ENCODE measurements at regions not wholly inside any gene's neighbourhood (a gene's known extent, or its start where the extent isn't known, plus 50 kb on each side); places are given as distances from the start of the nearest gene placed in this dataset.

DNA sequence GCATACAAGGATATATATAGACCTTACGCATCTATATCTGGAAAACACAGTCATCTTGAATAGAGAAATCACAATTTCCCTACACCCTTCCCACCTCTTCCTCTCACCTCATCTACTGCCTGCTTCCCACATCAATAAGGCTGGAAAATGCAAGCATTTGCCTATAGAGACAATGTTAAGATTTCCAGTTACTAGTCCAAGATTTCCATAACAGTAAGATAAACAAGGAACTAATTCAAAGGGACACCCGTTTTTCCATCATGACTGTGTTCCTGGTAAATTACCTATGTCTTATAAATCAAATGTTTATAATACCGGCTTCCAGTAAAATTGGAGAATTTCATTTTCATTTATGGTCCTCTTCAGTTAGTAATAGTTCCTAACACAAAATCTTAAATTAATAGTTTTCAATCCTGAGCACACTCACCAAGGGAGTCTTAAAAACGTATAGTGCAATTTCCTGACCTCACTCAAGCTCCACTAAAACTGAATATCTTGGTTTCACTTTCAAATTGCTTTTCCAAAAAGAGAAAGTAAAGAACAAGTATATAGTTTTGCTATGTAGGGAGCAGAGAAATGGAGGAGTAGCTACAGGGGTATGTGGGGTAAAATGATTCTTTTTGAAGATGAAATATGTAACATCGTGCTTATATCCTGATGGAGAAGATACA, 398.7 kb downstream of the PLPP3 start:
- DNase-seq: no peak

DNA sequence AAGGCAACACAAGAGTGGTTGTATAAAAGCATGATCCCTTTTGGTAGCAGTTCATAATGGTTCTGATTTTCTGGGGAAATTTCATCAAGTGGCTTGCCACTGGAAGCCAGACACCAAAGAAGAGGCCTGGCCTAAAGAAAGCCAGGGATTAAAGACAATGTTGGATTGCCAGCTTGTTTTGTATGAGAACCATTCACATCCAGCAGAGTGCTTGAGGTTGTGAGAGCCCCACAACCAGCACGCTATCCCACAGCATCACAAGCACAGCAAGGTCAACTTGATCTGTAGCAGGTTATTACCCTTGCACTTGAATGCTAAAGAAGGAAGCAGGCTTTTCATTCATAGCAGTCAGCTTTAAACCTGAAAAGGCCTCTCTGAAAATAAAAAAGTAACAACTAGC, 399.8 kb downstream of the PLPP3 start:
- DNase-seq: no peak

GRCh38 chr1:56175211-56175610, 404.2 kb downstream of the PLPP3 start:
- no peak for DNase-seq

GRCh38 chr1:56174176-56174885, 405.0 kb downstream of the PLPP3 start:
- no peak for DNase-seq

DNA sequence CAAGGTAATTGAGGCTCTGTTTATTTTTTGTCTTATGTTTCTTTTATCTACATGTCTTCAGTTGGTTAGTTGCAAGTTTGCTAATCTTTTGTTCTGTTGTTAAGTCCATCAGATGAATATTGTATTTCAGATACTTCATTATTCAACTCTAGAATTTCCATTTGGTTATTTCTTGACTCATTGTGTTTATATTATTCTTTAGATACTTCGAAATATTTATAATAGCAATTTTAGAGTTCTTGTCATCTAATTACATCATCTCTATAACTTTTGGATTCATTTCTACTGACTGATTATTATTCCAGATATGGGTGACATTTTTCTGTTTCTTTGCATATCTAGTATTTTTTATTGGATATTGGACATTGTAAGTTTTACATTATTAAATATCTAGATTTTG, 405.6 kb downstream of the PLPP3 start:
- DNase-seq: no peak

DNA sequence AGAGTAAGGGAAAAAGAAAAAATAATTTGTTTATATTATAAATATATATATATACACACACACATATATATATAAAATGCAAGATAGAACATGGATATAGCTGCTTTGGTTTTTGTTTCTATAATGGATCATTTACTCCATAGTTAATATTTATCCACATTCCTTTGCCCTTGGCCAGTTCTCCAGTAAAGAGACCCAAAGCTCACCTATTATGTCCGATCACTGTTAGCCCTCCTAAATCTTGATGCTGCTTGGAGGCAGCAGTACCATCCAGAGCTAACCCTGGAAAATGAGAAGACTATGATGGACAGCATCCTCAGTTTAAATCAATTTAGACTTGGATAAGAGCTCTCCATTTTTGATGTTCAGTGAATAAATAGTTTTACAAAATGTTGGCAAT, 407.7 kb downstream of the PLPP3 start:
- DNase-seq: no peak

- no peak for DNase-seq
These were observed 408.5 kb downstream of the PLPP3 start for GRCh38 chr1:56170784-56171320.

- no peak for DNase-seq
These were observed 409.5 kb downstream of the PLPP3 start for GRCh38 chr1:56169856-56170255.

DNA sequence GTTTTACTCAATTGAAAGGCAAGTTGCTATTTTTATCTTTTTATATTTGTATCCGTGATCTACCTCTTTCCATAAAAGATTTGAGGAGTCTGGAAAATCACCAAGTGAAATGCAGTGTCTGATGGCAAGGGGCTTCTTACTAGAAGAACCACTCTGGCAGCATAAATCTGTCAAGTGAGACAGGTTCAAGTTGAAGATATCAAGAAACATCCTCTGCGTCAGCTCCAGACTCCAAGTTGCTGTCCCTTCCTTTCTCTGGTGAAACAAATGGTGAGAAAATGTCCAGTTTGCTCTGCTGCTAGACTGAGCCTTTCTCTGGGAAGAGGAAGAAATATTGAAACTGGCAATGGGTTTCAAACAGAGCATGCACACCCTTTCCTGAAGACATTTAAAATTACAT, 411.2 kb downstream of the PLPP3 start:
- DNase-seq: no peak

GRCh38 chr1:56167596-56167995, 411.8 kb downstream of the PLPP3 start:
- no peak for DNase-seq

- no peak for DNase-seq
These were observed 418.5 kb downstream of the PLPP3 start for GRCh38 chr1:56160773-56161315.

DNA sequence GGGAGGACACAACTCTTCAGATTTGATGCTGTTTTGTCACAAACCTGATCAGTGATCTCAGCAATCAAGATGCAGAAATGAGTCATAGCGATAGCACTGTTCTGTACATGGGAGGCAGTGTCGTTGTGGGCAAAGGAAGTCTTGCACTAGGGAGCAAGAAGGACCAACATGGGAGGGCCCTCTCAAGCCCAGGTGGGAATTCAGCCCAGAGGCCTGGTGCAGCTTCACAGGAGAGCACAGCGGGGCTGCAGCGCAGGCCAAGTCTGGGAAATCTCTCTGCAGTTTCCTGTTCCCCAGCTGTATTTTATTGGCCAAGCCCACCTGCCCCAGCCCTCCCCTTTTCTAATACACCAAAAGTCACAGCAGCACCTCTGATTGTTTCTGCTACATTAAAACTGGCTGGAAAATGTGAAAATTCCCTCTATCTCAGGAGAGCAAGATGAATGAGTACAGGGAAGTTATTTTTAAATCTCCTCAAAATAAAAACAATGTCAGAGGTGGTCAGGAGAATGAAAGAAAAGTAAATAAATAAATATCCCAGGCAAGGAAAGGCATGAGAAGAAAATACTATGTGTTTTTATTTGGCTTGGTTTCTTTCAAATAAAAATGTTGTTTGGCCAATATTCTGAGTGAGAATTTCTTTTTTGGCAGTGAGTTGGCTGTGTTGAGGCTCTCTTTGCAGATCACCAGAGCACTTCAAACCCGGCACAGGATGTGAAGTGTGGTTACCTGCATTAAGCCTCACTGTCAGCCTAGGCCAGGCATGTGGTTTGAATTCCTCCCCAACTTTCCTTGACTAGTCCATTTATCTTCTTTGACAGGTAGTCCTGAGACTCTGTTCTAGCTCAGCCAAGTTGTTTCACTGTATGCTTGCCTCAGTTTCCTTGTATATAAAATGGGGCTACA, 422.1 kb downstream of the PLPP3 start:
- no peak for DNase-seq

GRCh38 chr1:56153276-56153675, 426.1 kb downstream of the PLPP3 start:
- no peak for DNase-seq

- no peak for DNase-seq
These were observed 426.7 kb downstream of the PLPP3 start for GRCh38 chr1:56152635-56153034.

DNA sequence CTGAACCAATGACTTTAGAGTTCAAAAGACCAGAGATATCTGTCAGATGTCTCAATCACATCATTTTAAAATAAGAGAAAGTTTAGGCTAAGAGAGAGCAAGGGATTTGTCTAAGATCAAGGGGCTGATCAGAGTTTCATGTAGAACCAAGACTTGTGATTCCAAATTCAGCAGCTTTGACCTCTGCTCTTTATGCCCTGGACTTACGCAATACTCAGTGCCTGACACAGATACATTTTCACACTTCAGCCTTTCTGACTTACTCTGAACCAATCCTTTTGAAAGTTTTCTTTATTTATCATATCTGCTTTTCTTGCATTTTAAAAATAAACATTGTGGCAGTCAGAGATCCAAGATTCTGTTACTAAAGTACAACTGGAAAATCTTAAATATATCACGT, 428.0 kb downstream of the PLPP3 start:
- DNase-seq: no peak

DNA sequence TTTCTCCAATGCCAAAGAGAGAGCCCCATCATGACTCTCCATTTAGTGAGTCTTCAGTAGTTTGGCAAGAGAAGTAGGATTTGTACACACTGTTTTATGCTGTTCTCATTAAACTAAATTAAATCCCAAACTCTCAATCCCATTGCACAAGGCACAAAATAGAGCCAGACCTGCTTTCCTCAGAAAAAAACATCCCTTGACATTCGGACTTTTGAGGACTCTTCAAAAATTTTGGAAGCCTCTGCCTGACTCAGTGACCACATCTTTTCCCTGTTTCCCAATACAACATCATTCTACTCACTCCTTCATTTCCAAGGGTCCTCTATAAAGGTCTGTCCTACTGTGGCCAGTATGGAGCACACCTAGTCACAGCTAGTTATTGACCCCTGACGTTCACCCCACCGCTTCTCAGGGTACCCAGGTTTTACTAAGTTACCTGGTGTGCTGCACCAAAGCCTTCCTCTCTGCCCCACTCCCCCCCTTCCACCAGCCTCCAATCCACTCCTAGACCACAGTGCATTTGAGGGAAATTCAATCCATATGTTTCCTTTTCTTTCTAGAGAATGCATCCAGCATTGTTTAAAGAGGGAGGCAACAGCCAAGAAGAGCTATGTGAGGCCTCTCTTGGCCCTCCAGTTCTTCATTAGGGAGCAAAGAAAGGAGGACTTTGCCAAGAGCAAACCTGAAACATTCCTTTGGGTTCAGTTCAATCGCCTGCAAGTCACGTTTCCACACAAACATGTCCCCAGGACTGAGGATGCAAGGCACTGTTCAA, 428.7 kb downstream of the PLPP3 start:
- DNase-seq: no peak

DNA sequence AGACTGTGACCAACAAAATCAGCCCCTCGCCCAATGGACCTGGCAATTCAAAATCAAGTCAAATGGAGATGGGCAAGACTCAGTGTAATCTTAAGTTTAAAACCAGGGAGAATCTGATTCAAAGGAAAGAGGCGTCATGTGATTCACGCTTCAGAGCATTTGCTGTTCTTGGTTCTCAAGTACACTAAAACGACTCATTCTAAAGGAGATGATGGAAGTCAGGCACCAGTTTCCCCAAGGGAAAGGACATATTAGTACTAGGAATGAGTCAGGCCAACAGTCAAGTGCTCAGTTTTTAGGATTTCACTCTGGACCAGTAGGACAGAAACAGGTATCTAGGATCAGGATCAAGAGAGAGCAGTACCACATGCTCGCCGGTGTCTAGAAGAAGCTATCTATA, 429.6 kb downstream of the PLPP3 start:
- DNase-seq: no peak

- DNase-seq: no peak
These were observed 430.8 kb downstream of the PLPP3 start for GRCh38 chr1:56148326-56149193.

- no peak for DNase-seq
These were observed 431.9 kb downstream of the PLPP3 start for GRCh38 chr1:56147459-56147858.

DNA sequence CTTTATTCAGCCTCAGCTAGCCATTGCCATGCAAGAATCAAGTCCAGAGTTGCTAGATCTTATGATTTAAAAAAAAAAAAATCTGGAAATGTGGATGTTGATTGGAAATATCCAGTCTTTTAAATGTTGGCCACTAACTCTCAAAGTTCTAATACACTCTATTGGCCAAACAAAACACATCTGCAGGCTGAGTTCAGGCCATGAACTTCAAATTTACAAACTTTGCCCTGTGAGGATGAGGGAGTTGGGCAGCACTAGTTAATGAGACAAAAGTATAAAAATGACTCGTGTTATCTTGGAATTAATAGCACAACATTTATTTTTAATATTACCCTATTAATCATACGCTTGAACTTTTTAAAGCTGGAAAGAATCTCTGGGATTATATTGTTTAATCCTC, 432.3 kb downstream of the PLPP3 start:
- DNase-seq: no peak

DNA sequence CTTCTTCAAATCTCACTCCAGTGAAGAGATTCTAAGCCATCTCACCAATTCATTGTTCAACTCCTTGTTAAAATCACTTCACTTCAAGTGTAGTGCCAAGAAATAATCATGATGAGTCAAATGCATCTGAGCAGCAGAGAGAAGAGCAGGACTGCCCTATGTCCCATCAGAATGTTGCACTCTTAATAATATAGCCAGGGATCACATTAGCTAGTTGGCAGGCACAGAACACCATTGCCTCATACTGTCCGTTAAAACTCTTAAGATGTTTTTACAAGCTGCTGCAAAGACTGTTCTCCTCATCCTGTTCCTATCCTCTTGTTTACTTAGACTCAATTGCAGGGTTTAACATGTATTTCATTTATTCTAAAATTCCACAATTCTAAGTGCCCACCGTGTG, 432.9 kb downstream of the PLPP3 start:
- no peak for DNase-seq

Measured in activated effector memory CD4-positive, alpha-beta T cell treated with Interleukin-2 at 50 U/mL for 16 hours (primary cell).